HG02885 (cell line): ENCODE measurements at regions not wholly inside any gene's neighbourhood (a gene's known extent, or its start where the extent isn't known, plus 50 kb on each side); places are given as distances from the start of the nearest gene placed in this dataset.

Experiments
- ATAC-seq: cut with Tn5 transposase; IDR thresholded peaks from one replicate; pipeline ENCODE4 v1.9.1; 2021; ENCODE audit warnings: mild to moderate bottlenecking; ENCODE audit not compliant: unreplicated experiment, poor library complexity

DNA sequence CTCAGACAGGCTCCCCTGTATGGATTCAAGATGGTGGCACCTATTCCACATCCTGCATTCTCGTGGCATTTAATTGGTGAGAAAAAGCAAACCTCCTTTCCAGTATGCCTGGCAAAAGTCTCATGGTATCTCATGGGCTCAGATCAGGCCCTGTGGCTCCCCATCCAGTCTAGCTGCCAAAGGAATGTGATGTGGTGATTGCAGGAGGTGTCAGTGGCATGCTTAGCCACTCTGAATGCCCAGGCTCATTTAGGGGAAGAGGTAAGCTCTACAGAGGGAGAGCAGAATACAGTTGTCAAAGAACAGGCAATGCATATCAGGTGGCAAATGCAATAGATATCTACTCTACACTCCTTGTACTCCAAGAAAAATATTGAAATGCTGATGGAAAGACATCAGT lies 146.7 kb downstream of the SPATA19 start:
- ATAC-seq: no peak

DNA sequence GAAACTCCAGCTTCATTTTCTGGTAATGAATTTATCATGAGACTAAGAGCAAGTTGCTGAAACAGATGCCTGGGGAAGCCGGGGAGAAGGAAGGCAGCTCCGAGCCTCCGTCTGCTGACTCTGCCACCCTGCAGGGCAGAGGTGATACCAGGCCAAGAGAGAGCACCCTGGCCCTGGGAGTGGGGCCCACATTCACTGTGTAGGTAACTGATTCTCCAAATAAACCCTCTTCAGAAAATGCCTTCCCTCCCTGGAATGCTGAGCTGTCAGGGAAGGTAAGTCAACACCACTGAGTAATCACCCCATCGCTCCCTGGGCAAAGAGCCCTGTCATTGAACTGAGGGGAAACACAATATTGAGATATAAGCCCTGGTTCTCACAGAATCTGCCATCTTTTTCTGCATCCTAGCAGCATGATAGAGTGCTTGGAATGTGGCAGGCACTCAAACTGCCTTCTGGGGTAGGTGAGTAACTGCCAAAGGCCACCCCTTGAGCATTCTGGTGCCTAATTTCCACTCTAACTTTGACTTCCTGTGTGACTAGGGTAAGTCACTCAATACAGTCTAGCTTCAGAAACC lies 147.6 kb downstream of the SPATA19 start:
- ATAC-seq: no peak

DNA sequence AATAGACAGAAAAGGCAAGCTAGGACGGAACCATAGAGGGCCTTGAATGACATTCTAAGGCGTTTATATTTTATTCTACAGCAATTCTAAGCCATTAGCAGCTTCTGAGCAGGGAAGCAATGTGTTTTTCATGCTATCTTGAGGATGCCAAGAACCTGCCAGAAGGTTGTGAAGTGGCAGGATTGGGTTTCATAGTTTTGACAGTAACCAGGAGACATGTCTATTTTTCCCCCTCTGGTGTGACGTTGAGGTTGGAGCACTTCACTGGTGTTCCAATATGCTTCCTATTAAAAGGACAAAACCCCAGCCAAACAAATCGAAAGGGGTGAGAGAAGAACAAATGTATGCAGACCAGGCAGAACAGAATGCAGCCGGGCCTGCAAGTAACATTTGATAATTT lies 148.2 kb downstream of the SPATA19 start:
- no peak for ATAC-seq

GRCh38 chr11:133695387-133695786 lies 149.9 kb downstream of the SPATA19 start:
- no peak for ATAC-seq

GRCh38 chr11:133694701-133695100 lies 150.6 kb downstream of the SPATA19 start:
- ATAC-seq: no peak

DNA sequence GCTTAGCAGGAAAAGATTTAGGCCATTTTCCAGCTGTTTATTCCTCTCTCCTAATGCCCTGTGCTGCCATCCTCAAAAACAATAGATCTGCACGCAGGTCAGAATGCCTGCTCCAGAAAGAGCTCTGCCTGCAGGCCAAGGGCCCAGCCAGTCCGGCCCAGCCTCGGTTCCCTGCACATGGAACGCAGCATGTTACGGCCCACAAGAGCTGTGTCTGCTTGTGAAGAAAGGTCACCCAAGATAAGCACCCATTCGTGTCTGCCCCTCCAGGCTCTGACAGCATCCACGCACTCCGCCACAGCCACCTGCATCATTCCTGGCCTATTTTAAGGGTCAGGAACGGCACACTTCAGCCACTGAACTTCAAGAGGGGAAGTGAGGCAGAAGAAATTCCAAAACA lies 152.2 kb downstream of the SPATA19 start:
- no peak for ATAC-seq

GRCh38 chr11:133692126-133692934 lies 153.0 kb downstream of the SPATA19 start:
- no peak for ATAC-seq

GRCh38 chr11:133687781-133688180 lies 155.5 kb upstream of the OPCML start:
- no peak for ATAC-seq

DNA sequence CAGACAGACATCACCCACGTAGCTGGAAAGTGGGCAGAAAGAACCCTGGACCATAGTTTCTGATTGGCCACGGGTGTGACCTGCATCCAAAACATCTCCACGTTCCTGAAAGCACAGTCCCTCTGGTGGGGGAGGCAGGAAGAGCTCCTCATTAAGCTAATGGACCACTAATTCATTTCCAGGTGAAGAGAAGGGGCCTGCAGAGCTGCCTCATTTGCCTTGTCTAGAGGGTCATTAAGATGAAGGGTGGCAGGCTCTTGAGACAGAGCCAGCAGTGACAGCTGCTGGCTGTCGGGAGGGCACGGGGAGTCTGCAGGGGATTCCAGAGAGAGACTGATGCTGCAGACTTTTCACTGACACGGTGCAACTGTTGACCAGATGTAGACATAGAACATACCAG lies 149.6 kb upstream of the OPCML start:
- no peak for ATAC-seq

GRCh38 chr11:133679896-133680295 lies 147.6 kb upstream of the OPCML start:
- ATAC-seq: no peak

DNA sequence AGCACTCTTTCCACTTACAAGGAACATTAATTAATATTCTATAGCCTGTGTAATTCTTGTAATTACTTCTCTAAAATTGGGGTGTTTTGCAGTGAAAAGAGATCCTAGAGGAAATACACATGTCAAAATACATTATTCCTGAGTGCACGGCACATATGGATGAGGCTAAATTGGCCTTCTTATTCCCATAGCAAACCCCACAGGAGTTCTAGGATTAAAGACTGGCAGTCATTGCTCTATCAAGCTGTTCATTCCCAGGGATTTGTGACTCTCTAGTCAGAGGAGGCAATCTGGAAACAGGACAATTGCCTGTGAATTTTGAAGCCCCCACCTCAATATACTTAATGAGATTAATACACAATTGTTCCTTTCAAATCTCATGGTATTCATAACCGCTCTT lies 145.9 kb upstream of the OPCML start:
- ATAC-seq: no peak

DNA sequence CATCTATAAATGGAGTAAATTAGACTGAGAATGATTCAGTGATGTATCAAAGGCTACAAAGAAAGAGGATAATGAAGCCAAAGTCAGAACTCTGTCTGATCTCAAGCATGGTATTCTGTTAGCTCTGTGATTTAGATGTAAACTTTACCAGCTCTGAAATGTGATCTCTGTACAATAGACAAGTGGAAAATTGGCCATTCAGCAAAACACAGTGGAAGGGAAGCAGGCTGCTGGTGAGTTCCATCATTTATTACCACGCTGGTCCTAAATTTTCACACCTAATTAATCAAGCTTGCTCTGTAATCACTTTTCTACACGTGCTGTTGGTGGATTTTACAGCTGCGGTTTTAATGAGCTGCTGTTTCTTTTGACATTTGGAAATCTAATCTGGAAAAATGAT lies 145.1 kb upstream of the OPCML start:
- no peak for ATAC-seq

GRCh38 chr11:133676265-133676664 lies 144.0 kb upstream of the OPCML start:
- no peak for ATAC-seq

DNA sequence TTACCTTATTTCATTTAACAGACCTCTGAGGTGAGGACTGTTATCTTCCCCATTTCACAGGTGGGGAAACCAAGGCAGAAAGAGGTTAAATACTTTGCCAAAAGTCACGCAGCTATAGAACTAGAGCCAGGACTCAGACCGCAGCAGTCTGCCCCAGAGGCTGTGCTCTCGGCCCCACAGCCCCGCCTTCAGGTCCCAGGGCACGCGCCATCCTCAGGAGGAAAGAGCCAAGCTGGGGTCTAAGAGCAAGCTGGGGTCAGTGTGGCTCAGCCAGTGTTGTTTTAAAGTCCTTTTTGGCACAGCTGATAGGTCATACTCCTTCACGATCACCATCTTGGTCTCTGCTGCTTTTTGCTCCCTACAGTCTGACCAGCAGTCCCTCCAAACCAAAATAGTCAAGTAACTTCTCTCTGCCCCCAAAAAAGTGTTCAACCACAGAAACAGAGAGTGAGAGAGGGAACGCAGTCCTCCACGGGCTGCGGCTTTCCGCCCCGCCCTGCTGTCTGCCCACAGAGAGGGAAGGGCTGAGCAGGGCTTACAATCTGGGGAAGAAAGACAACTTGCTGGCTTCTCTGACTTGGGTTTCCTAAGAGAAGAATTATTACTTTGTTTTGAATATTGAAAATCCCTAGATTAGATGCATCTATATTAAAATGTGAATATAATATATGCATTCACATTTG lies 137.2 kb upstream of the OPCML start:
- ATAC-seq: no peak

- no peak for ATAC-seq
Observed at GRCh38 chr11:133663135-133663985, 131.1 kb upstream of the OPCML start.

DNA sequence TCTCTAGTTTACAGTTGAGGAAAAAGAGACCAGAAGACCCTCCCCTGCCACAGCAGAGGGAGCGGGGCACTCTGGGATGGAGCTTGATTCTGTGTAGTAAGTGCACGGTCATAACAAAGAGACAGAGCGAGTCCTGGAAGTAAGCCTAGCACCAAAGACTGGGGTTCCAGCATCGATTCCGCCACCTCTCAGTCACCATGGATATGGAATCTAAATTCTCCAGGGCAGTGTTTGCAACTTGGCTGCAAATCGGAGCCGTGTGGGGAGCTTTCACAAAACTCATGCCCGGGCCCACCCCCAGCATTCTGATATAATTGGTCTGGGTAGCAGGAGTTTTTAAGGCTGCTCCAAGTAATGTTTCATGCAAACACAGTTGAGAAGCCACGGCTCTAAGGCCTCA lies 129.5 kb upstream of the OPCML start:
- no peak for ATAC-seq

GRCh38 chr11:133660202-133660568 lies 127.9 kb upstream of the OPCML start:
- no peak for ATAC-seq

GRCh38 chr11:133659538-133660201 lies 127.4 kb upstream of the OPCML start:
- ATAC-seq: peak; percentile 71

DNA sequence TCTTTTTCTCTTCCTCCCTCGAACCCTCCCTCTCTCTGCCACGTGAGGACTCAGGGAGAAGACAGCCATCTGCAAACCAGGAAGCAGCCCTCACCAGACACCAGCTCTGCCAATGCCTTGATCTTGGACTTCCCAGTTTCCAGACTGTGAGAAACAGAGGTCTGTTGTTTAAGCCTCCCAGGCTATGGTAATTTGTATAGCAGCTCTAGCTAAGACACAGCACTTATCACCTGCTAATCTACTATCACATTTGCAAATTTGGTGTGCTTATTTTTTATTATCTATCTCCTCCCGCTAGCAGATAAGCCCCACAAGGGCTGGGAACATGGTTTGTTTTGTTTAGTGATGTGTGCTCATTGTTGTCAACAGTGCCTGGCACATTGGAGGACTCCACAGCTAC lies 124.8 kb upstream of the OPCML start:
- ATAC-seq: no peak

DNA sequence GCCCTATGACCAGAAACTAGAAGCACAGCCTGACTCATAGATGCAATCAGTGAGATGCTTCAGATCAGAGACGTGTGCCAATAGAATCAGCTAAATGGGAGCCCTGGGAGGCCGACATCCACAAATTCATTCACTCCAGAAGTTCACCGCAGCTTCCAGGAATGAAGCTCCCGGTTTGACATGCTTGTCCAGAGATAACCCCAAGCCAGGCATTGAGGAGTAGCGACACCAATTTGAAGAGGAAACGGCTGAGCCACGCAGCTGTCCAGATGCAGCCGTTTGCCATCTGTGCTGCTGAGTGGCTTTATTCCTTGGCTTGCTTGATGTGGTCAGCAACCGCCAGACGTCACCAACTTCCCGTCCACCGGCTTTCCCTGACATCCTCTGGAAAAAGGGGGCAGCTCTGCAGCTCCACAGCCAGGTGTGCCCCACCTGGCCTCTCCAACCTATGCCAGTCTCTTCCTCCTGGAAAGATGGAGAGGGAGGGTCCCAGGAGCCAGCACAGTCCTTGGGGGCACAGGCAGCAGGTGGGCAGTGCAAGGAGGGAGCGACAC lies 123.9 kb upstream of the OPCML start:
- no peak for ATAC-seq
